ENCODE measurements at regions not wholly inside any gene's neighbourhood (a gene's known extent, or its start where the extent isn't known, plus 50 kb on each side); places are given as distances from the start of the nearest gene placed in this dataset.
"Not testable (repeated sequence)": the region's sequence is repeated elsewhere in the genome, so short reads cannot be mapped to it uniquely, and the experiment has no call there.

GRCh38 chr20:61096463-61096862 is 155.6 kb upstream of the CDH4 start:
- in situ Hi-C loops (cut with HindIII; ENCODE audit: low pct_unique_long_range_greater_than_20kb, low sequenced_read_pairs) (no loop called here), intact Hi-C loops (cut with micrococcal nuclease; ENCODE audit: unreplicated experiment) (no loop called here)
- ATAC-seq (no peak), DNase-seq (ENCODE audit: low read depth, low spot score) (no peak)
- H3K4me1 ChIP-seq (ENCODE audit: control insufficient read depth, insufficient read depth, low read length): no peaks in the 10 kb centered on the region
- no peaks in the 10 kb centered on the region for H3K9me3 ChIP-seq (ENCODE audit: control insufficient read depth, insufficient read depth, low read depth, low read length)
- no peaks in the 10 kb centered on the region; the same call in 1 of the 2 replicates for H3K27me3 ChIP-seq (ENCODE audit: control insufficient read depth, insufficient read depth, low read length)
- ChIA-PET CTCF (no interaction called here), POLR2A (no interaction called here)
- TF ChIP-seq TCF7L2 (IDR thresholded peaks at IDR 0.05; ENCODE audit: low read depth, low read length): no peak
- no peak for TF ChIP-seq SIN3A (IDR thresholded peaks at IDR 0.05; ENCODE audit: borderline replicate concordance, insufficient read depth, low read depth, low read length)
- no peak overlapping the region for H3K4me3 ChIP-seq (ENCODE audit: low read depth in 2 of 2, low read length in 2 of 2)
- H3K27ac ChIP-seq (ENCODE audit: low read length): no peak overlapping the region
- no TSS peak for BruUV-seq (replicated peaks)
- no peaks in the 10 kb centered on the region for H3K36me3 ChIP-seq (ENCODE audit: control insufficient read depth, insufficient read depth, low read length)

GRCh38 chr20:61099806-61100205 is 152.3 kb upstream of the CDH4 start:
- ATAC-seq: no peak
- TF ChIP-seq REST (IDR thresholded peaks at IDR 0.05; ENCODE audit: insufficient read depth in 1 of 2, low read depth in 2 of 2, low read length in 1 of 2) (no peak), TCF7L2 (IDR thresholded peaks at IDR 0.05; ENCODE audit: low read depth, low read length) (no peak), CTCF (IDR thresholded peaks at IDR 0.05) (no peak), SIN3A (IDR thresholded peaks at IDR 0.05; ENCODE audit: borderline replicate concordance, insufficient read depth, low read depth, low read length) (no peak)
- in situ Hi-C loops (cut with HindIII; ENCODE audit: low pct_unique_long_range_greater_than_20kb, low sequenced_read_pairs): no loop called here
- H3K27me3 ChIP-seq (ENCODE audit: control insufficient read depth, insufficient read depth, low read length): no peaks in the 10 kb centered on the region; the same call in 1 of the 2 replicates
- ChIA-PET POLR2A (no interaction called here), CTCF (no interaction called here)
- no peak overlapping the region for H3K4me3 ChIP-seq (ENCODE audit: low read depth in 2 of 2, low read length in 2 of 2)
- H3K36me3 ChIP-seq (ENCODE audit: control insufficient read depth, insufficient read depth, low read length): no peaks in the 10 kb centered on the region
- no peak for DNase-seq (ENCODE audit: low read depth, low spot score)
- intact Hi-C loops (cut with micrococcal nuclease; ENCODE audit: unreplicated experiment): no loop called here
- H3K9me3 ChIP-seq (ENCODE audit: control insufficient read depth, insufficient read depth, low read depth, low read length): no peaks in the 10 kb centered on the region
- no TSS peak for BruUV-seq (replicated peaks)
- H3K4me1 ChIP-seq (ENCODE audit: control insufficient read depth, insufficient read depth, low read length): no peaks in the 10 kb centered on the region
- H3K27ac ChIP-seq (ENCODE audit: low read length): no peak overlapping the region

- Histone ChIP-seq H3K9me3 (ENCODE audit: control insufficient read depth, insufficient read depth, low read depth, low read length) (no peaks in the 10 kb centered on the region), H3K36me3 (ENCODE audit: control insufficient read depth, insufficient read depth, low read length) (no peaks in the 10 kb centered on the region), H3K27ac (ENCODE audit: low read length) (no peak overlapping the region), H3K4me1 (ENCODE audit: control insufficient read depth, insufficient read depth, low read length) (no peaks in the 10 kb centered on the region), H3K27me3 (ENCODE audit: control insufficient read depth, insufficient read depth, low read length) (no peaks in the 10 kb centered on the region; the same call in 1 of the 2 replicates), H3K4me3 (ENCODE audit: low read depth in 2 of 2, low read length in 2 of 2) (no peak overlapping the region)
- in situ Hi-C loops (cut with HindIII; ENCODE audit: low pct_unique_long_range_greater_than_20kb, low sequenced_read_pairs): no loop called here
- intact Hi-C loops (cut with micrococcal nuclease; ENCODE audit: unreplicated experiment): no loop called here
- BruUV-seq (replicated peaks): no TSS peak
- ATAC-seq: no peak
- no peak for DNase-seq (ENCODE audit: low read depth, low spot score)
- ChIA-PET CTCF (no interaction called here), POLR2A (no interaction called here)
- TF ChIP-seq POLR2AphosphoS5 (IDR thresholded peaks at IDR 0.05; ENCODE audit: low read depth, low read length): no peak
- no peak for TF ChIP-seq CTCF (IDR thresholded peaks at IDR 0.05)
- TF ChIP-seq TCF7L2 (IDR thresholded peaks at IDR 0.05; ENCODE audit: low read depth, low read length): no peak
These were observed 151.6 kb upstream of the CDH4 start for GRCh38 chr20:61100489-61100888.

- DNase-seq (ENCODE audit: low read depth, low spot score); H3K27me3 ChIP-seq (ENCODE audit: control insufficient read depth, insufficient read depth, low read length); H3K27ac ChIP-seq (ENCODE audit: low read length); H3K4me3 ChIP-seq (ENCODE audit: low read depth in 2 of 2, low read length in 2 of 2); H3K36me3 ChIP-seq (ENCODE audit: control insufficient read depth, insufficient read depth, low read length); BruUV-seq (replicated peaks); H3K9me3 ChIP-seq (ENCODE audit: control insufficient read depth, insufficient read depth, low read depth, low read length); intact Hi-C loops (cut with micrococcal nuclease; ENCODE audit: unreplicated experiment); CTCF ChIA-PET; POLR2A ChIA-PET; ATAC-seq; in situ Hi-C loops (cut with HindIII; ENCODE audit: low pct_unique_long_range_greater_than_20kb, low sequenced_read_pairs); H3K4me1 ChIP-seq (ENCODE audit: control insufficient read depth, insufficient read depth, low read length): not testable (repeated sequence)
These were observed 150.7 kb upstream of the CDH4 start for GRCh38 chr20:61101321-61101720.

Measured in Panc1 (cell line).